GM23338 (cell line): ENCODE measurements at regions not wholly inside any gene's neighbourhood (a gene's known extent, or its start where the extent isn't known, plus 50 kb on each side); places are given as distances from the start of the nearest gene placed in this dataset.

ENCODE experiments used
- EZH2 ChIP-seq: fragments of 200-600 bp; sonication (generic); IDR thresholded peaks from one replicate; pipeline ENCODE4 v1.8.0; 2017; ENCODE audit warnings: antibody characterized with exemption, mild to moderate bottlenecking, low read depth; ENCODE audit not compliant: unreplicated experiment
- EZH2phosphoT487 ChIP-seq: fragments of 200-600 bp; sonication (generic); IDR thresholded peaks from one replicate; pipeline ENCODE4 v1.8.1; 2018; ENCODE audit warnings: antibody characterized with exemption; ENCODE audit not compliant: unreplicated experiment
- JUNB ChIP-seq: IDR thresholded peaks from one replicate; pipeline ENCODE4 v1.6.1; 2016; ENCODE audit warnings: antibody characterized with exemption; ENCODE audit not compliant: unreplicated experiment
- POLR2AphosphoS5 ChIP-seq: IDR thresholded peaks from 2 replicates; pipeline ENCODE4 v1.6.1; 2016; ENCODE audit warnings: antibody characterized with exemption, low read depth
- TF ChIP-seq, protein P1 (sequence below), 2 experiments: fragments of 200-600 bp in 1 of 2; sonication (generic) in 1 of 2; conservative IDR thresholded peaks; 2 replicates each; pipeline versions ENCODE4 v1.5.1 to v1.6.1; 2016 to 2017; ENCODE audit warnings: antibody characterized with exemption in 2 of 2, low read depth in 2 of 2, mild to moderate bottlenecking in 2 of 2, moderate library complexity in 1 of 2
- TF ChIP-seq, protein P2 (sequence below): fragments of 250-450 bp; sonication (Bioruptor Pico); IDR thresholded peaks from 2 replicates; pipeline ENCODE4 v1.5.0; 2020; ENCODE audit warnings: mild to moderate bottlenecking, moderate library complexity

DNA sequence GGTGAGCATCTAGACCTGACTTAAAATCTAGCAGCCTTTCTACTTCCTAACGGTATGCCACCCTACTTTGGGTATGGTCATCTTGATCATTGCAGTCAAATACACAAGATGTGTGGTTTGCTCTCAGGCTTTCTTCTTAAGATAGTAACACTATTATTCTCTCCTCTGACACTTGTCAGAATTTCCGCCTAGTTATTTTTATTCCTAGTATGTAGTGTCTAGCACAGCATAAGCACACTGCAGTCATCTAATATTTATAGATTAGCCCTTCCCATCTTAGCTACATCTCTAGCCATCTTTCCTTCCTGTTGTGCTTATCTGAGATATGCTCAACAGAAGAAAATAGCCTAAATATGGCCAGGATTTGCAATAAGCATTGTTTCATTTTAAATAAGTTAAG lies 180.1 kb downstream of the C12orf50 start:
- TF ChIP-seq, protein P1, sequence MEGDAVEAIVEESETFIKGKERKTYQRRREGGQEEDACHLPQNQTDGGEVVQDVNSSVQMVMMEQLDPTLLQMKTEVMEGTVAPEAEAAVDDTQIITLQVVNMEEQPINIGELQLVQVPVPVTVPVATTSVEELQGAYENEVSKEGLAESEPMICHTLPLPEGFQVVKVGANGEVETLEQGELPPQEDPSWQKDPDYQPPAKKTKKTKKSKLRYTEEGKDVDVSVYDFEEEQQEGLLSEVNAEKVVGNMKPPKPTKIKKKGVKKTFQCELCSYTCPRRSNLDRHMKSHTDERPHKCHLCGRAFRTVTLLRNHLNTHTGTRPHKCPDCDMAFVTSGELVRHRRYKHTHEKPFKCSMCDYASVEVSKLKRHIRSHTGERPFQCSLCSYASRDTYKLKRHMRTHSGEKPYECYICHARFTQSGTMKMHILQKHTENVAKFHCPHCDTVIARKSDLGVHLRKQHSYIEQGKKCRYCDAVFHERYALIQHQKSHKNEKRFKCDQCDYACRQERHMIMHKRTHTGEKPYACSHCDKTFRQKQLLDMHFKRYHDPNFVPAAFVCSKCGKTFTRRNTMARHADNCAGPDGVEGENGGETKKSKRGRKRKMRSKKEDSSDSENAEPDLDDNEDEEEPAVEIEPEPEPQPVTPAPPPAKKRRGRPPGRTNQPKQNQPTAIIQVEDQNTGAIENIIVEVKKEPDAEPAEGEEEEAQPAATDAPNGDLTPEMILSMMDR (conservative IDR thresholded peaks at IDR 0.05; ENCODE audit: low read depth in 2 of 2) = no peak
- TF ChIP-seq EZH2phosphoT487 (no peak), POLR2AphosphoS5 (no peak), JUNB (no peak), EZH2 (no peak)
- TF ChIP-seq, protein P2, sequence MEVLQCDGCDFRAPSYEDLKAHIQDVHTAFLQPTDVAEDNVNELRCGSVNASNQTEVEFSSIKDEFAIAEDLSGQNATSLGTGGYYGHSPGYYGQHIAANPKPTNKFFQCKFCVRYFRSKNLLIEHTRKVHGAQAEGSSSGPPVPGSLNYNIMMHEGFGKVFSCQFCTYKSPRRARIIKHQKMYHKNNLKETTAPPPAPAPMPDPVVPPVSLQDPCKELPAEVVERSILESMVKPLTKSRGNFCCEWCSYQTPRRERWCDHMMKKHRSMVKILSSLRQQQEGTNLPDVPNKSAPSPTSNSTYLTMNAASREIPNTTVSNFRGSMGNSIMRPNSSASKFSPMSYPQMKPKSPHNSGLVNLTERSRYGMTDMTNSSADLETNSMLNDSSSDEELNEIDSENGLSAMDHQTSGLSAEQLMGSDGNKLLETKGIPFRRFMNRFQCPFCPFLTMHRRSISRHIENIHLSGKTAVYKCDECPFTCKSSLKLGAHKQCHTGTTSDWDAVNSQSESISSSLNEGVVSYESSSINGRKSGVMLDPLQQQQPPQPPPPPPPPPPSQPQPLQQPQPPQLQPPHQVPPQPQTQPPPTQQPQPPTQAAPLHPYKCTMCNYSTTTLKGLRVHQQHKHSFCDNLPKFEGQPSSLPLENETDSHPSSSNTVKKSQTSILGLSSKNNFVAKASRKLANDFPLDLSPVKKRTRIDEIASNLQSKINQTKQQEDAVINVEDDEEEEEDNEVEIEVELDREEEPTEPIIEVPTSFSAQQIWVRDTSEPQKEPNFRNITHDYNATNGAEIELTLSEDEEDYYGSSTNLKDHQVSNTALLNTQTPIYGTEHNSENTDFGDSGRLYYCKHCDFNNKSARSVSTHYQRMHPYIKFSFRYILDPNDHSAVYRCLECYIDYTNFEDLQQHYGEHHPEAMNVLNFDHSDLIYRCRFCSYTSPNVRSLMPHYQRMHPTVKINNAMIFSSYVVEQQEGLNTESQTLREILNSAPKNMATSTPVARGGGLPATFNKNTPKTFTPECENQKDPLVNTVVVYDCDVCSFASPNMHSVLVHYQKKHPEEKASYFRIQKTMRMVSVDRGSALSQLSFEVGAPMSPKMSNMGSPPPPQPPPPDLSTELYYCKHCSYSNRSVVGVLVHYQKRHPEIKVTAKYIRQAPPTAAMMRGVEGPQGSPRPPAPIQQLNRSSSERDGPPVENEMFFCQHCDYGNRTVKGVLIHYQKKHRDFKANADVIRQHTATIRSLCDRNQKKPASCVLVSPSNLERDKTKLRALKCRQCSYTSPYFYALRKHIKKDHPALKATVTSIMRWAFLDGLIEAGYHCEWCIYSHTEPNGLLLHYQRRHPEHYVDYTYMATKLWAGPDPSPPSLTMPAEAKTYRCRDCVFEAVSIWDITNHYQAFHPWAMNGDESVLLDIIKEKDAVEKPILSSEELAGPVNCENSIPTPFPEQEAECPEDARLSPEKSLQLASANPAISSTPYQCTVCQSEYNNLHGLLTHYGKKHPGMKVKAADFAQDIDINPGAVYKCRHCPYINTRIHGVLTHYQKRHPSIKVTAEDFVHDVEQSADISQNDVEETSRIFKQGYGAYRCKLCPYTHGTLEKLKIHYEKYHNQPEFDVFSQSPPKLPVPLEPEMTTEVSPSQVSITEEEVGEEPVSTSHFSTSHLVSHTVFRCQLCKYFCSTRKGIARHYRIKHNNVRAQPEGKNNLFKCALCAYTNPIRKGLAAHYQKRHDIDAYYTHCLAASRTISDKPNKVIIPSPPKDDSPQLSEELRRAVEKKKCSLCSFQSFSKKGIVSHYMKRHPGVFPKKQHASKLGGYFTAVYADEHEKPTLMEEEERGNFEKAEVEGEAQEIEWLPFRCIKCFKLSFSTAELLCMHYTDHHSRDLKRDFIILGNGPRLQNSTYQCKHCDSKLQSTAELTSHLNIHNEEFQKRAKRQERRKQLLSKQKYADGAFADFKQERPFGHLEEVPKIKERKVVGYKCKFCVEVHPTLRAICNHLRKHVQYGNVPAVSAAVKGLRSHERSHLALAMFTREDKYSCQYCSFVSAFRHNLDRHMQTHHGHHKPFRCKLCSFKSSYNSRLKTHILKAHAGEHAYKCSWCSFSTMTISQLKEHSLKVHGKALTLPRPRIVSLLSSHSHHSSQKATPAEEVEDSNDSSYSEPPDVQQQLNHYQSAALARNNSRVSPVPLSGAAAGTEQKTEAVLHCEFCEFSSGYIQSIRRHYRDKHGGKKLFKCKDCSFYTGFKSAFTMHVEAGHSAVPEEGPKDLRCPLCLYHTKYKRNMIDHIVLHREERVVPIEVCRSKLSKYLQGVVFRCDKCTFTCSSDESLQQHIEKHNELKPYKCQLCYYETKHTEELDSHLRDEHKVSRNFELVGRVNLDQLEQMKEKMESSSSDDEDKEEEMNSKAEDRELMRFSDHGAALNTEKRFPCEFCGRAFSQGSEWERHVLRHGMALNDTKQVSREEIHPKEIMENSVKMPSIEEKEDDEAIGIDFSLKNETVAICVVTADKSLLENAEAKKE (CRISPR knock-in tag) = no peak
